IPS DF 19.7 (cell line): ENCODE measurements at regions not wholly inside any gene's neighbourhood (a gene's known extent, or its start where the extent isn't known, plus 50 kb on each side); places are given as distances from the start of the nearest gene placed in this dataset.

Experiments used
- DNase-seq: peaks from one replicate; pipeline ENCODE4 v3.0.0-alpha.2; 2013; ENCODE audit warnings: low read depth, low spot score

DNA sequence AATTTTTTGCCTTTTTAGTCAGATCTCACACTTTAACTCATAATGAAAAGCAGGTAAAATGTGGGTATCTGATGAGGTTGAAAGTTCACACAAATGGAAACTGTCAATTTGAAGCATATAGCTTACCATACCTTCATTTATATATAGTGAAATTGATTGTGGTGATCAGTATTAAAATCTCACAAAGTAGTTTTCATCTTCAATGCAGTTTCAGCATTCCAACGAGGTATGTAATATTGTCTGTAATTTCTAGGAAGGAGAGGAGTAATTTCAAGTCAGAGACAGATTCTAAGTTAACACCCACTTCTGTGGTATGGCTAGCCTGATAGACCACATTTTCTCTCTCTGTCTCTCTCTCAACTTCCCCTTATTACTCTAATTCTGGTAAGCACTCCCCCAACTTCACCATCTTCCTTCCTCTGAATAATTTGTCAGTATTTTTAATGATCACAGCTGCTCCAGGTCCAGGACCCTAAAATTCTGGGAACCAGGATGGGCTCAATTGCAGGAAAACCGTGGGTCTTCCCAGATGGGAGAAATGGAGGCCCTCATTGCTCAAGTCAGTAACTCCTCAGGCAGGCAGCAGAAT, 455.7 kb downstream of the FGF9 start:
- no peak for DNase-seq

DNA sequence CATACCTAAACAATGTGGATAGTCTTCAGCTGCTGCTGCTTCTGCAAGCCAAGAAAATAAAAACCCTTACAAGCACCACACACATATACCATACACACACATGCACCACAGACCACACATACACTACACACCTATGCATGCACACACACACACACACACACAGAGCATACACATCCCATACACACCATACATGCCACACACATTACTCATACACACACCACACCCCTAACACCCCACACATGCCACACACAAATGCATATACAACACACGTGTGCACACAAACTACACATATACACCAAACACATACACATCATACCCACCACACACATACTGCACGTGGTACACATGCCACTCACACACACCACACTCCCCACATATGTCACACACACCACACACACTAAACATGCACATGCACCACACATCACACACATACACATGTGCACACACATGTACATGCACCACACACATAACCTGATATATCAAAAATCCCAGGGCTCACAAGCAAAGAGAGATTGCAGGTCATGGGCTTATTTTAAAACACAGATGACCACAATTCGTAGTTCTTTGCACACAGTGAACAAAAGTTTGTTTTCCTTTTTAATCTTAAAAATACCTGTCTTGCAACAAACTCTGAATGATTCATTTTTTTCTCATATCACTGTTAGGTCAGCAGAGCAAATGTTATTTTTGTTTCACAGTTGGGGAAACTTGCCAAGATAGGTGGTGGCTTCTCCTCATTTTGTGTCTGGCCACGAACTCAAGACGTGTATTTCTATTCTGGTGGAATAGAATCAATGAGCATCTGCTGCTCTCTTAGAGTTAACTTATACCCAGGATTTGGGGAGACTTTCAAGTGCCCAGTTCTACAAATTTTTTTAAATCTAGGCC, 456.6 kb downstream of the FGF9 start:
- DNase-seq: no peak

DNA sequence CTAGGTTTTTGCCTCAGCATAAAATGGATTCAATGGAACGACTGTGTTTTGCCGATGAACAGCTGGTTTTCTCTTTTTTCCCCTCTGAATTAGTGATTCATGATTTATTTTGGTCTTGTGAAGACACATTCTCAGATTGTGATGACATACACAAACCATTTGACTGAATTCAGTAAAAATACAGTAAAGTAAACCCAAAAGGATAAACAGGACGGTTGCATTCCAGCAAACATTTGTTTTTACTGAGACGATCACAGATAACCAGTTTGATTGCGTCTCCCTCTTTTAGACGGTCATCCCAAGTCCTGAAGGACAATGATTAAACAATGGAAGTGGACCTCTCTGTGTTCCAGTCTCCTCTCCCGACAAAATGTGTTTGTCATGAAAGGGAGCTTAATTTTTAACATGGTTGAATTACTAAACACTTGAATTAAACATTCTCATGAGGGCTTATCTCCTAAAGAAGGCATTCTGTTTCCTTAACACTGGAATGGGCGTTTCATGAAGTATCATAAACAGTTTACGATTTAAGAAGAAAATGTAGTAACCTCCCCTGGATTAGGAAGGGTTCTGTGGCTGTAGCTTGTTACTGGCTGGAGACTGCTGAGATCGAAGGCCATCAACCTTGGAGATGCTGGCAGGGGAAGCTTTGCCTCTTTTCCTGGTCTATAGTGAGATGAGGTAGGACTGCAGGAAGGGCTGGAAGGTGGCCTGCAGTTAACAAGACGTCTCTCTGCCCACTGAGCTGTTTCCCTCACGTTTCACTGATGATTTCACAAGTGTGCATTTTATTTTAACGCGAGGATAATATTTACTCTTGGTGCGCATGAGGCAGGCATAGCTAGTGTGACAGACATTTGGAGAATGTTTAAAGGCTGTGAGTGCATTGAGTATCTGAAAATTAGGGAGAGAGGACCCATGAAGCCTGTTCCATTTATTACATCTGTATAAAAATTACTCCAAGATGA, 457.9 kb downstream of the FGF9 start:
- no peak for DNase-seq

- DNase-seq: no peak
These were observed 459.4 kb downstream of the FGF9 start for GRCh38 chr13:22130254-22130653.

GRCh38 chr13:22134261-22134660, 463.4 kb downstream of the FGF9 start:
- no peak for DNase-seq

- no peak for DNase-seq
These were observed 464.6 kb downstream of the FGF9 start for GRCh38 chr13:22135446-22135845.

DNA sequence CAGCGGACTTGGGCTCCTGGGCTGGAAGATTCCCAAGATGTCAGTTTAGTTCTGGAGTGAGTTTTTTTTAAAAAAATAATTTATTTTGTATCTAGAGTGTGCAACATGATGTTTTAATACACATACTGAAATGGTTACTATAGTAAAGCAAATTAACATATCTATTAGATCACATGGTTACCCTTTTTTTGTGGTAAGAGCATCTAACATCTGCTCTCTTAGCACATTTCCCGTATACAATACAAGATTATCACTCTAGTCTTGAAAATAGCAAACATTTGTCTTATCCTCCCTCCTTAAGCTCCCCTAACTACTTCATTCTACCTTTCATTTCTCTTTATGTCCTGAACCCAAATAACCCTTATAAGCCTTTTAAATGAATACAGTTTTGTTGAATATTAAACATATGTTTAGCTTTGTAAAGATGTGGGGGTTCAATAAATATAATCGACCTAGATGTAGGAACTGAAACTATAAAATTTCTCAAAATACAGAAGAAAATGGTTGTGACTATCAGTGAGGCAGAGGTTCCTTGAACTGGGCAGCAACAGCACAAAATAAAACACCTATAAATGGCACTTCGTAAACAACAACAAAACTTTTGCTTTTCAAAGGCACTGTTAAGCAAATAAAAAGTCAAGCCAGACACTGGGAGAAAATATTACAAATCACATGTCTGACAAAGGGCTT, 466.6 kb downstream of the FGF9 start:
- no peak for DNase-seq

GRCh38 chr13:22138947-22139346, 468.1 kb downstream of the FGF9 start:
- DNase-seq: no peak

GRCh38 chr13:22141716-22142115, 470.8 kb downstream of the FGF9 start:
- no peak for DNase-seq

GRCh38 chr13:22143671-22144070, 472.8 kb downstream of the FGF9 start:
- DNase-seq: no peak

DNA sequence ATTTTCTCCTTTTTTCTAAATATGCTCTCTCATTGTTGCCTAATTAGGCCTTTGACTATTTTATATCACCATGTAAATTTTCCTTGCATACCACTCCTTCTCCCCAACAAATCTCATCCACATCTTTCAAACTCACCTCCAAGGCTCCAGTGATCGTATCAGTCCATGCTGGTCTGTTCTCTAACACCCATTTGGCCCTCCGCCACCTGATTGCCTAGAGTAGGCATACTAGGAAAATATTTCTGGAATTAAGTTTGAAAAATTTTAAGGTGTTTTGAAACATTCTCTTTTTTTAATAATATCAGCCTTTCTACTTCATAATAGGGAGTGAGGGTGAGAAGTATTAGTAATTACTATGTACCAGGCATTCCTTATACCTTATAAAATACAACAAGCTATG, 473.9 kb downstream of the FGF9 start:
- no peak for DNase-seq

DNA sequence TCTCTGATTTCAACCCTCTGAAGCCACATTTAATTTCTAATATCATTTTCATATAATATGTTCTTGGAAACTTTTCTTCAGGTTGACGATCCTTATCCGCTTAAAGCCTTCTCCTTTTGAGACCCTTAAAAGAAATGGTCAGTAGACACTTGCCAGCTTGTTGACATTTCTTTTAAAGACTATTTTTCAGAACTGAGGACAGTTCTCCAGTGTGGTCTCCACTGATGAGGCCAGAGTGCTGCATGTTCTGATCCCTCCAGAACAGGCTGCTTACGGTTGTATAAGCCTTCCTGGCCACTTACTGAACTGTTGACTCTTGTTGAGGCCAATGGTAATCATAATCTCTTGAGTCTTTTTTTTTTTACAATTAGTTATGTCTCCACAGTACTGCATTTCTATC, 477.3 kb downstream of the FGF9 start:
- no peak for DNase-seq

DNA sequence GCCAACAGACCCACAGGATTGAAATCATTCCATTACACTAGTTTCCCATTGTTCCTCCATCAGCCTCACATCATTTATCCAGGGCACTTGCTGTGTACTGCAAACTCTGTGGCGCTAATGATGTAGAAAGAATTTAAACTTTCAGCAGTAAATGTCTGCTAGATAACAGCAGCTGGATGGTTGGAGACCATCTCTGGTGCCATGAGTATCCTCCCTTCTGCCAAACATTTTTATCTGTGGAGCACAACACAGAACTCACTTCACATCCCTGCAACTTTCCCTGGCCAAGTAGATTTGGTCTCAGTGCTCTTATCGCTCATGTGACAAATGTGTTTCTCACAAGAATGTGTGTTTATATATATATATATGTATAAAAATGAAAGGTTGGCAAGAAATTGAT, 481.9 kb downstream of the FGF9 start:
- DNase-seq: no peak

DNA sequence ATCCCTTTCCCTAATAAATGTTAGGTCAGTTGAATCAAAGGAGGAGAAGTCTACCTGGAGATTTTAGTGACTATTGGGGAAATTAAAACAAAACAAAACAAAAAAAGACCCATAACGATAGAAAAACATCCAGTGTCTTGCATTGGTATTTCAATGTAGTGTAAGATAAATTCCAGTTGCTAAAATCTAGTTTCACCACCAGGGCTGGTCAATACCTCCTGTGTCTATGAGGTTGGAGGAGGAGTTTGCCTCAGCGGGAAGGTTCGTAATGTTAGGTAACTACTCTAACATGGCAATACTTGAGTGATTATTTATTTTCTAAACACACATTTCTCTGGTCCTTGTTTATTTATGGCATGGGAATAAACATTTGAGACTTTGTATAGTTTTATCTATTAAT, 483.2 kb downstream of the FGF9 start:
- no peak for DNase-seq

DNA sequence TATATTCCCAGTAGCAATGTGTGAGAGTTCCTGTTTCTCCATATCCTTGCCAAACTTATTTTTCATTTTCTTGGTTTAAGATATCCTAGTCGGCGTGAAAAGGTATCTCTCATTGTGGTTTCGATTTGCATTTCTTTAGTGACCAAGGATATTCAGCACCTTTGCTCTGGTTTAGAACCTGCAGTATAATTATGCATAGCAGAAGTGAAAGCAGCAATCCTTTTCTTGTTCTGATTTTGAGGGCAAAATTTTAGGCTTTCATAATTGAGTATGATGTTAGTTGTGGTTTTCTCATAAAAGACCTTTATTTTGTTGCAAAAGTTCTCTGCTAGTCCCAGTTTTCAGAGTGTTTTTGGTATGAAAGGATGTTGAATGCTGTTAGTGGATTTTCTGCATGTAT, 491.0 kb downstream of the FGF9 start:
- no peak for DNase-seq

GRCh38 chr13:22162889-22163288, 492.0 kb downstream of the FGF9 start:
- no peak for DNase-seq

GRCh38 chr13:22168437-22169190, 497.7 kb downstream of the FGF9 start:
- DNase-seq: no peak

- DNase-seq: no peak
These were observed 498.6 kb downstream of the FGF9 start for GRCh38 chr13:22169473-22169872.

- no peak for DNase-seq
These were observed 502.7 kb downstream of the FGF9 start for GRCh38 chr13:22173610-22174009.

DNA sequence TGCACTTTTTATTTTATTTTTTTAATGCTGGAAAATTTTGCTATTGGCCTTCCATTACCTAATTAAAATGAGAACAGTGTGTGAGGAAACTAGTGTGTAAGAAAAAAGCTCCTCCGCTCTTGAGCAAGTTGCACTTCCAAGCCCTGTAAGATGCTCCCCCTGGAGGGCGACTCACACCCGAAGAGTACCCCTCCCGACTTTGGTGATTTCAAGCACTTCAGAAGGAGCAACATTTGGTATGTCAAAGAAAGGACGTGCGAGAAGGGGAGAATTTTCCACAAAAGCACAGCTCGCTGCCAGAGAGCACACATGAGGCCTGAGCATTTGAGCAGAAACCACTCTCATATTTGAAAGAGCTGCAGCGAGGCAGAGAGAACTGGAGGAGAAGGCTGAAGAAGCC, 504.4 kb downstream of the FGF9 start:
- DNase-seq: no peak

DNA sequence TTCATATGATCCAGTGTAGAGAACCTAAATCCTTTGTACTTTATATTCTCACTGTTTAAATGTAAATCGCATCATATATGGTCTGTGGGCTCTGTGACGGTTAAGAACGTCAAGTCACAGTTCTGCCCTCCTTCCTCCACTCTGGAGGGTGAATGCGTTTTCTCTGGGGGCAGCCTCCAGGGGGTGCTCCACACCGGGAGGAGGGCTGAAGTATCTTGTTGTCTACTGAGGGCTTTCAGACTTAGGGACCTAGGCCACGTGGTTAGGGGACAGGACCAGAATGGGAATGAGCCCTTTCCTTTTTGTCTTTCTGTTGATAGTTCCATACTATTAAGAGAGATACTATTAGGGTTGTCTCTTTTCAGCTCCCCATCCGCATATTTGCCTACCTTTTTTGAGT, 504.9 kb downstream of the FGF9 start:
- DNase-seq: no peak
